ENCODE measurements at regions not wholly inside any gene's neighbourhood (a gene's known extent, or its start where the extent isn't known, plus 50 kb on each side); places are given as distances from the start of the nearest gene placed in this dataset.

- DNase-seq, result no peak
Observed at GRCh38 chr4:96708766-96709165, 868.9 kb downstream of the PDHA2 start.

- DNase-seq, result no peak
Observed at GRCh38 chr4:96713271-96713850, 873.5 kb downstream of the PDHA2 start.

DNA sequence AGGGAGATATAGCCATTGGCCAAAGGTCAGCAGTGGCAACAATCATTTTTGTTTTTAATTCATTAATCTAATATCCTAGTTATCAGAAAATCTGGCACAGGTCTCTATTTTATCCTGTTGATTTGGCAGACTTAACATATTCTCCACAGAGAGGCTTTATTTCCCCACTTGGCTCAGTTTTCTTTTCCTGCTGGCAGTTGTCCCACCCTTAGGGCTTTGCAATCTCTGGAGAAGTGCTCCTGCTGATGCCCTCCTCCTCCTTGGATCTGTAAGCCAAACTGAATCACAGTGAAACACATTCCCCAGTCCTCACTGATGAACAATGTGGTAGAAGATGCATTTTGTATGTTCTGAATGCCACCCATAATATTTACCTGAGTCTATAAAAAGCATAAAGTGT is 889.7 kb downstream of the PDHA2 start:
- DNase-seq, result peak; percentile 0

- DNase-seq, result no peak
Observed at GRCh38 chr4:96730432-96730831, 890.5 kb downstream of the PDHA2 start.

GRCh38 chr4:96736352-96736889 is 896.5 kb downstream of the PDHA2 start:
- DNase-seq, result peak; percentile 55

- no peak for DNase-seq
Observed at GRCh38 chr4:96739101-96739500, 899.2 kb downstream of the PDHA2 start.

DNA sequence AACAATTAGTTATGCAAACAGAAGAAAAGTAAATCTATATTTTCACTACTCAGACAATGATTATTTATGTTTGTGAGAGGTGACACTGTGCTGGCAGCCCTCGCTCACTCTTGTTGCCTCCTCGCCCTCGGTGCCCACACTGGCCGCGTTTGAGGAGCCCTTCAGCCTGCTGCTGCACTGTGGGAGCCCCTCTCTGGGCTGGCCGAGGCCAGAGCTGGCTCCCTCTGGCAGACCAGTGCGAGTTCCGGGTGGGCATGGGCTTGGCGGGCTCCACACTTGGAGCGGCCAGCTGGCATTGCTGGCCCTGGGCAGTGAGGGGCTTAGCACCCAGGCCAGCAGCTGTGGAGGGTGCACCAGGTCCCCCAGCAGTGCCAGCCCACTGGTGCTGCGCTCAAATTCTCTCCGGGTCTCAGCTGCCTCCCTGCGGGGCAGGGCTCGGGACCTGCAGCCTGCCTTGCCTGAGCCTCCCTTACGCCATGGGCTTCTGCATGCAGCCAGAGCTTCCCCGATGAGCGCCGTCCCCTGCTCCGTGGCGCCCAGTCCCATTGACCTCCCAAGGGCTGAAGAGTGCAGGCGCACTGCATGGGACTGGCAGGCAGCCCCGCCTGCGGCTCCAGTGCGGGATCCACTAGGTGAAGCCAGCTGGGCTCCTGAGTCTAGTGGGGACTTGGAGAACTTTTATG is 902.6 kb downstream of the PDHA2 start:
- DNase-seq, result no peak

GRCh38 chr4:96744676-96745075 is 904.8 kb downstream of the PDHA2 start:
- no peak for DNase-seq

- no peak for DNase-seq
Observed at GRCh38 chr4:96753216-96753615, 913.3 kb downstream of the PDHA2 start.

GRCh38 chr4:96755569-96756484 is 915.9 kb downstream of the PDHA2 start:
- no peak for DNase-seq

DNA sequence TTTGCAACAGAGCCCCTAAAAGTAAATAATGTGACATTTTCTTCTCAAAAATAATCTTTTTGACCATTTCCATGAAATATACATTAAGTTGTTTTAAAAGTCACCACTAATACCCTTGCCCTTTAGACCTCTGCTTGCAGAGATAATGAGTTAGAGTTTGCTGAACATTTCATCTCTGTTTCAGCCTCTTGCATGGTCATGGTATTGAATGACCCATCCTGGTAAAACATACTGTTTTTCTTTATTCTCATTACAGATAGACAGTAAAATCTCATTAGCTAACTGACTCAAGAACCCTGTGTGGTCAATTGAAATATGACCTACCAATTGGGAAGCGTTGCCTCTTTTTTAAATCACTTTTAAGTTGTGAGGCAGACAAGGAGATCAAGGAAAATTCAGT is 916.7 kb downstream of the PDHA2 start:
- DNase-seq, result no peak

DNA sequence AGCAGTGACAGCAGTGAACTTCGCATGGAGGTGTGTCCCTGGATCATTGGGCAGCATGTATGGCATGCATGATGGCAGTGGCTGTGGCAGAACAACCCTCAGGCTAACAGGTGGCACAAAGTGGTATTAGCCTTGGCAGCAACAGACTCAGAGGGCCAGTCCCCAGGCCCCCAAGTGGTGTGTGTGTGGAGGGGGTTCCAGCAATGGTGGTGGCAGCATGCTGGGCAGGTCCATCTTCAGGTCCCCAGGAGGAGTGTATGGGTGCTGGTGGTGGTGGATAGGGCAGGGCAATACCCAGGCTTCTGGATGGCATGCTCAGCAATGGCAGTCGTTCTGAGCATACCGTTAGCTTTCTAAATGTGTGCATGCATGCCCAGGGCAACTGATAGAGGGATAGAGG is 923.7 kb downstream of the PDHA2 start:
- DNase-seq, result no peak

- no peak for DNase-seq
Observed at GRCh38 chr4:96766359-96766758, 926.5 kb downstream of the PDHA2 start.

DNA sequence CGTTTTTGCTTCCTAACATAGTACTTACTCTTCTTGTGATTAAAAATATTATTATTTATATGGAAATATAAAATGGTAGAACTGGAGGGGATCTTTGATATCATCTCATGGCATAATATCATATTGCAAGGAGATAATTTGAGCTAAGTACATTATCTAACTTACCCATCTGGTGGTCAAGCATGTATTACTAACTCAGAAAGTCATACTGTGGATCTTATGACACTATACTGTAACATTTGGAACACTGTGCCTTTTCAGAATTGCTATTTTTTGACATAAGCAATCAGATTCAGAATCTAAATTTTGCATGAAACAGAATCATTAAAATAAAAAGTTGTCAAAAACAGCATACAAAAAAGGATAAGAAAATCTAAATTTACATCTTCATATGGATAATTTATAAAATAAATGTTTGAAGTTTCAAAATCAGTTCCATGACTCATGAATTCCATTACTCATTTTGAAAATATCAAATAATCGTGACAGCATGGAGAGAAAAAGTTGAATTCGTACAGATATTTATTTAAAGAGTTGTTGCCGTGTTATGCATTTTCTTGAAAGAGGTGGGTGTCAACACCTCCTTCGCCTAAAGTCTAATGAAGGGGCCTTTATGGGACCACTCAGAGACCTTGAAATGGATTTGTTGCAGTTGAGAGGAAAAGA is 928.1 kb downstream of the PDHA2 start:
- no peak for DNase-seq

DNA sequence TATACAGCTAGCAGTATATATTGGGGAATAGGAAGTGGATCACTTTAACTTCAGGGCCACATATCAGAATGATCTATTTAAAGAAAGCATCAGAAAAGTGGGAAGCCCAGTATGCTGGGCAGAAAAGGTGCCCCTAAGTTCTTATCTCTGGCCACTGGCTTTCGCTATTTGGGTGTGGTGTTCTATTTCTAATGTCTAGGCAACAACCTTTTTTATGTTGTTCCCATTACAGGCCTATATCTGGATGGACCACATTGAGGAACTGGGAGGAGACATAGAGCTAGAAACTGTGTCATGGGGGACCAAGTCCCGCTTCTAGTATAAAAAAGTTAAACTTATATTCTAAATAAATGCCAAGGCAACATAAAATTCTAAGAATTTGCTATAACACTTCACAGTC is 935.6 kb downstream of the PDHA2 start:
- no peak for DNase-seq

DNA sequence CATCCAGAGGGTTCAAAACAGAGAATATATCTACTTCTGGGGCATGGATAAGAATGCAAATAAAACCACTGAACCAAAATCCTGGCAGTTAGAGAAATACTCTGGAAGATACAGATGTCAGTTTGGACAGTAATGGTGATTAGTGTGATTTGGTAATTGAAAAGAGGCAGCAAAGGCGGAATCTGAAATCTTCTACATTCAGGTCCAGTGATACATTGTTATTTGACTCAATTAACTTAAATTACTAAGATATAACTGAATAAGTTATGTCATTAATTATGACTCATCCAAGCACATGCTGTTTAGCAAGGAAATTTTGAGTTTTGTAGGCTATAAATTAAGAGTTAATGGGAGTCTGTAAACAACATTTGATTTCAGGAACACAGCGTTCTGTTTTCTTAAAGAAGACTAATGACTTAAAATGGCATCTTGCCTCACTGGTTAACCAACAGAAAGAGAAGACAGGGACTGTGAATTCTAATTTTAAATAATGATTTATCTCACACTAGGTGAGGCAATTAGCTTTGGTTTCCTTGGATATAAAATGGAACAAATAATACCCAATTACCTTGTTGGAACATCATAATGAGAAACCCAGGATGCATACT is 937.1 kb downstream of the PDHA2 start:
- no peak for DNase-seq

GRCh38 chr4:96784336-96784735 is 944.4 kb downstream of the PDHA2 start:
- no peak for DNase-seq

DNA sequence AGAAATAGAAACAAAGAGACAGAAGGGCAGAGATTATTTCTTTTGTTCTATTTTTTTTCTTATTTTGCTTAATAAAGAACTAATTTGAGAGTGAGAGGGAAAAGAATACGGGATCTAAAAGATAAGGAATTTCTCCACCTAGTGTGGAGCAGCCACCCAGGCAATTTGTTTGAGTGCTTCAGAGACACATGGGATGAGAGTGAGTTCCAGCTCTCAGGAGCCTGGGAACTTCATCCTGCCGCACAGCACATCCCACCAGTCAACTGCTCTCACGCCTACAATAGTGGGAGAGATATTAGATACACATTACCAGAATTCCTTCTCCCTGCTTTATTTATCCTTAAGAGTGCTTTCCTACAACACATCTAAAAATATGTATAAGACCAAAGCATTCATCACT is 946.4 kb downstream of the PDHA2 start:
- DNase-seq, result no peak

DNA sequence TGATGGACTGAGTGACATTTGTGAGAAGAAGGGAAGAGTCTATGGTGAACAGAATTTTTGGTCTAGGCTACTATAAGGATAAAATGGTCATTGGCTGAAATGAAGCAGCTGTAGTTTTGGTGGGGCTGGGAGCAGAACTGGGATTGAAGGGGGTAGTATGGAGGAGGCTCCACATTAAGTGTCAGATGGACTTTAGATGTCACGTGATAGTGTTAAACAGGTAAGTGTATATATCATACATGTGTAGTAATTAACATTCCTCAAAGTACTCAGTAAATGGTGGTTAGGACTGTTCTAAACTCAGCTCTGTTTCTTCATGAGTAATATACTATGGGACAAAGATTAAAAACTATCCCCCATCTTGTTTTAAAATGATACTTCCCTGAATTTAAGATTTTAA is 947.9 kb downstream of the PDHA2 start:
- DNase-seq, result no peak

DNA sequence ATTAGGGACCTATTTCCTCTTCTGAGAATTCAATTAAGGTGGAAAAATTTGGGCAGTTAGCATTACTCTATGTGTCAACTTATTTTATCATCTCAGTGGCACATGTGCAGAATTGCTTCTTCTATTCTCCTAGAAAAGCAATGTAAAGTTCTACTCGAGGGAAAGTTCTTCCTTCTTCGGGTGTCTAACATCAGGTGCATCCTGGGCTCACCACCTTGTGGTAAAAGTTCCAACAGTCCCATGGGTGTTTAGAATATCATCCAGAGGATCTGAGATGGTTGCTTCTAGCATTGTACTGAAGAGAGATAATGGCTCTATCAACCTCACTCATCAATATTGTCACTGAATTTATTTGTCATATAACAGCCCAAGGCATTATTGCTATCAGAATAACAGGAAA is 969.7 kb downstream of the PDHA2 start:
- no peak for DNase-seq

- peak; percentile 0 for DNase-seq
Observed at GRCh38 chr4:96827086-96827485, 987.2 kb downstream of the PDHA2 start.

DNA sequence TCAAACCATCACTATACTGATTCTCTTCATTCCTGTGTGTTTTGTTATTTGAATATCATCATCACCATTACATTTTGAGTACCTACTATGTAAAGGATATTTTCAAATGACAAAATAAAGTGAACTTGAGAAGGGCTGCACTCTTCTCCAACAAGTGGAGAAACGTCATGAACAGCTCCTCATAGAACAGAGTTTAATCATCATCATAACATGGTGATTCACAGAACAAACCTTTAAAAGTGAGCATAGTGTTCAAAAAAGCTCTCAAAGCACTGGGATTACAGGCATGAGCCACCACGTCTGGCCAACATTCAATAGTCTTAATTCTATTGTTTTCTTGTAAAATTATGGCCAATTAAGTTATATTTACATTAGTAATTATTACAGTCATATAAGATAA is 993.9 kb downstream of the PDHA2 start:
- DNase-seq, result no peak

- no peak for DNase-seq
Observed at GRCh38 chr4:96835991-96836390, 996.1 kb downstream of the PDHA2 start.

Data from fibroblast of skin of right biceps (primary cell).